ENCODE measurements at regions not wholly inside any gene's neighbourhood (a gene's known extent, or its start where the extent isn't known, plus 50 kb on each side); places are given as distances from the start of the nearest gene placed in this dataset.

DNA sequence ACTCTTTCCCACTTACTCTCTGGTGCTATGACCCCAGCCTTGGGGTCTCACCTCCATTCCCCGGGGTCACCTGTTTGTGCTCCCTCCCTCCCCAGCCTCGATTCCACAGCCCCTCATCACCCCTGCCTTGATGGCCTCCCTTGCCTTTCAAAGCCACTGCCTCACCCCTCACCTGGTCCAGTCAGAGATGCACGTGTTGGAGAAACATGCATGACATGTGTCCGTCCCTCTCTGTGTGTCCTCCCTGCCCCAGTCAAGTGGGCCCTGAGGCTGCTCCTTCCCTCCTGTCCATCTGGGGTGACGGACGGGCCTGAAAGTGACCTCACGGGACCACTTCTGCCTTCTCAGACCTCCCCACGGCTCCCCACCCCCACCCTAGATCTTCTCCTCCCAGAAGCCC, 82.3 kb upstream of the TWIST2 start:
- H3K4me3 ChIP-seq (ENCODE audit: low read depth, low read length, poor library complexity, severe bottlenecking), result no peak overlapping the region
- no peaks in the 10 kb centered on the region for H4K20me1 ChIP-seq (ENCODE audit: insufficient read depth, low read length)
- no TSS peak for BruUV-seq (replicated peaks)
- no peaks in the 10 kb centered on the region for H3K79me2 ChIP-seq (ENCODE audit: insufficient read depth, low read depth, low read length)
- no peak overlapping the region for H2AFZ ChIP-seq (ENCODE audit: low read length)
- H3K36me3 ChIP-seq (ENCODE audit: insufficient read depth, low read length), result no peaks in the 10 kb centered on the region
- ChIA-PET POLR2A (no interaction called here), CTCF (ENCODE audit: unreplicated experiment) (no interaction called here)
- H3K9me2 ChIP-seq (ENCODE audit: insufficient read depth, low read length), result no peaks in the 10 kb centered on the region
- H3K4me2 ChIP-seq (ENCODE audit: low read length), result no peak overlapping the region
- no peaks in the 10 kb centered on the region for H3K4me1 ChIP-seq (ENCODE audit: insufficient read depth, low read length, poor library complexity, severe bottlenecking)
- H3K9me3 ChIP-seq (ENCODE audit: low read length), result no peaks in the 10 kb centered on the region
- TF ChIP-seq EZH2phosphoT487 (IDR thresholded peaks at IDR 0.05; ENCODE audit: borderline replicate concordance, low read depth, low read length), result no peak
- TF ChIP-seq, protein P1, sequence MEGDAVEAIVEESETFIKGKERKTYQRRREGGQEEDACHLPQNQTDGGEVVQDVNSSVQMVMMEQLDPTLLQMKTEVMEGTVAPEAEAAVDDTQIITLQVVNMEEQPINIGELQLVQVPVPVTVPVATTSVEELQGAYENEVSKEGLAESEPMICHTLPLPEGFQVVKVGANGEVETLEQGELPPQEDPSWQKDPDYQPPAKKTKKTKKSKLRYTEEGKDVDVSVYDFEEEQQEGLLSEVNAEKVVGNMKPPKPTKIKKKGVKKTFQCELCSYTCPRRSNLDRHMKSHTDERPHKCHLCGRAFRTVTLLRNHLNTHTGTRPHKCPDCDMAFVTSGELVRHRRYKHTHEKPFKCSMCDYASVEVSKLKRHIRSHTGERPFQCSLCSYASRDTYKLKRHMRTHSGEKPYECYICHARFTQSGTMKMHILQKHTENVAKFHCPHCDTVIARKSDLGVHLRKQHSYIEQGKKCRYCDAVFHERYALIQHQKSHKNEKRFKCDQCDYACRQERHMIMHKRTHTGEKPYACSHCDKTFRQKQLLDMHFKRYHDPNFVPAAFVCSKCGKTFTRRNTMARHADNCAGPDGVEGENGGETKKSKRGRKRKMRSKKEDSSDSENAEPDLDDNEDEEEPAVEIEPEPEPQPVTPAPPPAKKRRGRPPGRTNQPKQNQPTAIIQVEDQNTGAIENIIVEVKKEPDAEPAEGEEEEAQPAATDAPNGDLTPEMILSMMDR (conservative IDR thresholded peaks at IDR 0.05; ENCODE audit: low read length), result no peak
- no peak for DNase-seq (ENCODE audit: low spot score)
- no peak overlapping the region for H3K27ac ChIP-seq (ENCODE audit: low read depth, low read length, poor library complexity, severe bottlenecking)
- intact Hi-C loops (cut with micrococcal nuclease; ENCODE audit: unreplicated experiment), result no loop called here

DNA sequence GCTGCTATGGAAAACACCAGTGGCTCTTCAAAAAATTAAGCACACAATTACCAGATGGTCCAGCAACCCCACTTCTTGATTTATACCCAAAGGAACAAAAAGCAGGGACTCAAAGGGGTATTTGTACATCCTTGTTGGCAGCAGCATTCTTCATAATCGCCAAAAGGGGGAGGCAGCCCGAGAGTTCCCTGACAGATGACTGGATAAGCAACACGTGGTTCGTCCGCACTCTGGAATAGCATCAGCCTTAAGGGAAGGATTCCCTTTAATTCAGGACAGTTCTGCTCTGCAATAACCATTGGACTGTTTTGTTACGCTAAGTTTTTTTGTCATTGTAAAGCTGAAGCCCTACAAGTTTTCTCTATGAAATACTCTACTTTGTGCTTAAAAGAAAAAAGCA, 76.7 kb upstream of the TWIST2 start:
- no peak overlapping the region for H3K4me3 ChIP-seq (ENCODE audit: low read depth, low read length, poor library complexity, severe bottlenecking)
- H4K20me1 ChIP-seq (ENCODE audit: insufficient read depth, low read length), result no peaks in the 10 kb centered on the region
- H2AFZ ChIP-seq (ENCODE audit: low read length), result no peak overlapping the region
- no TSS peak for BruUV-seq (replicated peaks)
- ChIA-PET CTCF (ENCODE audit: unreplicated experiment) (no interaction called here), POLR2A (no interaction called here)
- no peak overlapping the region for H3K4me2 ChIP-seq (ENCODE audit: low read length)
- no peak for DNase-seq (ENCODE audit: low spot score)
- no peaks in the 10 kb centered on the region for H3K36me3 ChIP-seq (ENCODE audit: insufficient read depth, low read length)
- H3K9me3 ChIP-seq (ENCODE audit: low read length), result no peaks in the 10 kb centered on the region
- TF ChIP-seq EZH2phosphoT487 (IDR thresholded peaks at IDR 0.05; ENCODE audit: borderline replicate concordance, low read depth, low read length), result no peak
- TF ChIP-seq, protein P1 (conservative IDR thresholded peaks at IDR 0.05; ENCODE audit: low read length), result no peak
- no peaks in the 10 kb centered on the region for H3K9me2 ChIP-seq (ENCODE audit: insufficient read depth, low read length)
- H3K27ac ChIP-seq (ENCODE audit: low read depth, low read length, poor library complexity, severe bottlenecking), result no peak overlapping the region
- H3K79me2 ChIP-seq (ENCODE audit: insufficient read depth, low read depth, low read length), result no peaks in the 10 kb centered on the region
- intact Hi-C loops (cut with micrococcal nuclease; ENCODE audit: unreplicated experiment), result no loop called here
- no peaks in the 10 kb centered on the region for H3K4me1 ChIP-seq (ENCODE audit: insufficient read depth, low read length, poor library complexity, severe bottlenecking)

DNA sequence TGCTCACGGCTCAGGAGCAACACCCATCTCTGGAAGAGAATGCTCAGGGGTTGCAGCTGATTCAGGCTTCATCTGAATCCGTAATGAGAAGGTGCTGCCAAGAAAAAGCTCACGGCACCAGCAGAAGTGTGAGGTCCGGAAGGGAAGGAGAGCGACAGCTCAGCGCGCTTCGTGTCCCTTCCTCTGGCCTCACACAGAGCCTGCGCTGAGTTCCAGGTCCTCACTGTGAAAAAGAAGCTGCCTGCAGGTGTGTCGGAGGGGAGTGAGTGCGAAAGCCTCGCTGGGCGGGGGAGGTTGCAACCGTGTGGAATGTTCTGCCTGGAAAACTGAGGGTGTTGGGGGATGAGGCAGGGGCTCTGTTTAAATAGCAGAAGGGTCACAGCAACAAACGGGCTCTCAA, 76.2 kb upstream of the TWIST2 start:
- Histone ChIP-seq H3K4me2 (ENCODE audit: low read length) (no peak overlapping the region), H3K79me2 (ENCODE audit: insufficient read depth, low read depth, low read length) (no peaks in the 10 kb centered on the region), H3K4me1 (ENCODE audit: insufficient read depth, low read length, poor library complexity, severe bottlenecking) (no peaks in the 10 kb centered on the region), H3K9me2 (ENCODE audit: insufficient read depth, low read length) (no peaks in the 10 kb centered on the region), H4K20me1 (ENCODE audit: insufficient read depth, low read length) (no peaks in the 10 kb centered on the region), H3K36me3 (ENCODE audit: insufficient read depth, low read length) (no peaks in the 10 kb centered on the region), H3K9me3 (ENCODE audit: low read length) (no peaks in the 10 kb centered on the region), H3K4me3 (ENCODE audit: low read depth, low read length, poor library complexity, severe bottlenecking) (no peak overlapping the region), H2AFZ (ENCODE audit: low read length) (no peak overlapping the region), H3K27ac (ENCODE audit: low read depth, low read length, poor library complexity, severe bottlenecking) (no peak overlapping the region)
- ChIA-PET POLR2A (no interaction called here), CTCF (ENCODE audit: unreplicated experiment) (no interaction called here)
- TF ChIP-seq EZH2phosphoT487 (IDR thresholded peaks at IDR 0.05; ENCODE audit: borderline replicate concordance, low read depth, low read length), result no peak
- TF ChIP-seq, protein P1 (conservative IDR thresholded peaks at IDR 0.05; ENCODE audit: low read length), result no peak
- DNase-seq (ENCODE audit: low spot score), result no peak
- intact Hi-C loops (cut with micrococcal nuclease; ENCODE audit: unreplicated experiment), result no loop called here
- no TSS peak for BruUV-seq (replicated peaks)

Measured in OCI-LY7 (cell line).